ENCODE measurements at regions not wholly inside any gene's neighbourhood (a gene's known extent, or its start where the extent isn't known, plus 50 kb on each side); places are given as distances from the start of the nearest gene placed in this dataset.

GRCh38 chr22:44554411-44554810 is 56.4 kb upstream of the RTL6 start:
- no peak for TF ChIP-seq CTCF (IDR thresholded peaks at IDR 0.05; ENCODE audit: insufficient read depth, low read length)
- no peak for TF ChIP-seq GABPA (IDR thresholded peaks at IDR 0.05; ENCODE audit: low read depth)
- TF ChIP-seq POLR2AphosphoS5 (IDR thresholded peaks at IDR 0.05; ENCODE audit: low read depth), result no peak
- TF ChIP-seq REST (IDR thresholded peaks at IDR 0.05; ENCODE audit: insufficient replicate concordance, low read depth), result no peak
- TF ChIP-seq SPI1 (IDR thresholded peaks at IDR 0.05; ENCODE audit: borderline replicate concordance, low read depth), result no peak

Data from HL-60 (cell line).